WTC11 (cell line): ENCODE measurements at regions not wholly inside any gene's neighbourhood (a gene's known extent, or its start where the extent isn't known, plus 50 kb on each side); places are given as distances from the start of the nearest gene placed in this dataset.

Experiments
- ATAC-seq: fragments of 200-7000 bp; cut with Tn5 transposase; 2 replicates; pipeline ENCODE4 v1.10.0; 2021; ENCODE audit warnings: mild to moderate bottlenecking, moderate library complexity
- CTCF ChIA-PET: fragments of 300-600 bp; sonication (Branson Sonifier 250); formaldehyde crosslinking; loops from one replicate; lab custom pipeline; 2021; ENCODE audit warnings: antibody characterized with exemption; lab: Charles Lee
- POLR2A ChIA-PET: fragments of 350-600 bp; sonication (Branson Sonifier 250); formaldehyde crosslinking; loops from one replicate; lab custom pipeline; 2021; ENCODE audit warnings: antibody characterized with exemption; lab: Charles Lee
- DNase-seq: peaks from one replicate; pipeline ENCODE4 v3.0.0; 2021; ENCODE audit warnings: low spot score
- H3K27ac Mint-ChIP-seq: 2 replicates; pipeline ENCODE4 v1.8.0; 2021; ENCODE audit warnings: mixed read lengths
- H3K27me3 Mint-ChIP-seq: 2 replicates; pipeline ENCODE4 v1.8.0; 2021; ENCODE audit warnings: low read depth, mild to moderate bottlenecking, moderate library complexity, mixed read lengths
- H3K36me3 Mint-ChIP-seq: 2 replicates; pipeline ENCODE4 v1.8.0; 2021; ENCODE audit warnings: mixed read lengths
- H3K4me1 Mint-ChIP-seq: 2 replicates; pipeline ENCODE4 v1.8.0; 2022; ENCODE audit warnings: mixed read lengths
- H3K4me3 Mint-ChIP-seq: 2 replicates; pipeline ENCODE4 v1.8.0; 2021; ENCODE audit warnings: mild to moderate bottlenecking, moderate library complexity, mixed read lengths
- H3K9me3 Mint-ChIP-seq: 2 replicates; pipeline ENCODE4 v1.8.0; 2021; ENCODE audit warnings: mixed read lengths
- AR ChIP-seq: fragments of 250-450 bp; sonication (Bioruptor Pico); IDR thresholded peaks from 2 replicates; pipeline ENCODE4 v1.9.0; 2021; ENCODE audit warnings: mild to moderate bottlenecking
- ATF1 ChIP-seq: sonication (generic); formaldehyde crosslinking; IDR thresholded peaks from 2 replicates; pipeline ENCODE4 v1.8.1; 2023; ENCODE audit warnings: mild to moderate bottlenecking, moderate library complexity, missing genetic modification reagents
- ATF3 ChIP-seq: sonication (generic); formaldehyde crosslinking; conservative IDR thresholded peaks from 2 replicates; pipeline ENCODE4 v1.8.1; 2022; ENCODE audit warnings: mild to moderate bottlenecking, missing genetic modification reagents
- ATF6 ChIP-seq: sonication (generic); formaldehyde crosslinking; IDR thresholded peaks from 2 replicates; pipeline ENCODE4 v1.8.1; 2023; ENCODE audit warnings: mild to moderate bottlenecking, missing genetic modification reagents
- CTCF ChIP-seq: fragments of 200-600 bp; IDR thresholded peaks from 2 replicates; pipeline ENCODE4 v1.8.0; 2022; ENCODE audit warnings: antibody characterized with exemption
- E2F1 ChIP-seq: sonication (generic); formaldehyde crosslinking; IDR thresholded peaks from 2 replicates; pipeline ENCODE4 v1.8.0; 2022; ENCODE audit warnings: mild to moderate bottlenecking, missing genetic modification reagents
- E2F5 ChIP-seq: sonication (generic); formaldehyde crosslinking; IDR thresholded peaks from 2 replicates; pipeline ENCODE4 v1.8.1; 2022; ENCODE audit warnings: mild to moderate bottlenecking, moderate library complexity, missing genetic modification reagents
- ELF4 ChIP-seq: sonication (generic); formaldehyde crosslinking; IDR thresholded peaks from 2 replicates; pipeline ENCODE4 v1.8.1; 2022; ENCODE audit warnings: low read depth, mild to moderate bottlenecking, moderate library complexity, missing genetic modification reagents
- FOXJ3 ChIP-seq: sonication (generic); formaldehyde crosslinking; IDR thresholded peaks from 2 replicates; pipeline ENCODE4 v1.9.0; 2021; ENCODE audit warnings: missing genetic modification reagents, mild to moderate bottlenecking, borderline replicate concordance
- GABPB1 ChIP-seq: sonication (generic); formaldehyde crosslinking; IDR thresholded peaks from 2 replicates; pipeline ENCODE4 v1.8.1; 2023; ENCODE audit warnings: mild to moderate bottlenecking, missing genetic modification reagents
- HMGA2 ChIP-seq: fragments of 250-450 bp; sonication (Bioruptor Pico); IDR thresholded peaks from 2 replicates; pipeline ENCODE4 v1.4.0; 2021; ENCODE audit warnings: mild to moderate bottlenecking, moderate library complexity
- KAT7 ChIP-seq: sonication (generic); formaldehyde crosslinking; IDR thresholded peaks from 2 replicates; pipeline ENCODE4 v1.8.1; 2023; ENCODE audit warnings: missing genetic modification reagents, mild to moderate bottlenecking, borderline replicate concordance
- MAX ChIP-seq: sonication (generic); formaldehyde crosslinking; IDR thresholded peaks from 2 replicates; pipeline ENCODE4 v1.8.0; 2022; ENCODE audit warnings: mild to moderate bottlenecking, missing genetic modification reagents
- MYBL2 ChIP-seq: sonication (generic); formaldehyde crosslinking; IDR thresholded peaks from 2 replicates; pipeline ENCODE4 v1.8.1; 2023; ENCODE audit warnings: mild to moderate bottlenecking, moderate library complexity, missing genetic modification reagents
- NR2C2 ChIP-seq: sonication (generic); formaldehyde crosslinking; IDR thresholded peaks from 2 replicates; pipeline ENCODE4 v1.8.0; 2022; ENCODE audit warnings: mild to moderate bottlenecking, missing genetic modification reagents
- NR3C1 ChIP-seq: sonication (generic); formaldehyde crosslinking; conservative IDR thresholded peaks from 2 replicates; pipeline ENCODE4 v1.8.1; 2023; ENCODE audit warnings: low read depth, mild to moderate bottlenecking, missing genetic modification reagents
- PRRX2 ChIP-seq: fragments of 250-450 bp; sonication (Bioruptor Pico); IDR thresholded peaks from 2 replicates; pipeline ENCODE4 v1.8.0; 2021; ENCODE audit warnings: mild to moderate bottlenecking
- RELA ChIP-seq: sonication (generic); formaldehyde crosslinking; IDR thresholded peaks from 2 replicates; pipeline ENCODE4 v1.8.1; 2022; ENCODE audit warnings: missing genetic modification reagents, mild to moderate bottlenecking, borderline replicate concordance
- ZMAT4 ChIP-seq: fragments of 250-450 bp; sonication (Bioruptor Pico); IDR thresholded peaks from 2 replicates; pipeline ENCODE4 v1.9.0; 2021; ENCODE audit warnings: mild to moderate bottlenecking
- ZNF121 ChIP-seq: sonication (generic); formaldehyde crosslinking; IDR thresholded peaks from 2 replicates; pipeline ENCODE4 v1.8.0; 2023; ENCODE audit warnings: missing genetic modification reagents
- ZNF219 ChIP-seq: sonication (generic); formaldehyde crosslinking; IDR thresholded peaks from 2 replicates; pipeline ENCODE4 v1.8.0; 2023; ENCODE audit warnings: missing genetic modification reagents, mild to moderate bottlenecking, borderline replicate concordance
- ZNF396 ChIP-seq: fragments of 250-450 bp; sonication (Bioruptor Pico); IDR thresholded peaks from 2 replicates; pipeline ENCODE4 v1.8.0; 2021; ENCODE audit warnings: mild to moderate bottlenecking, moderate library complexity, borderline replicate concordance
- ZNF423 ChIP-seq: fragments of 250-450 bp; sonication (Bioruptor Pico); IDR thresholded peaks from 2 replicates; pipeline ENCODE4 v2.1.2; 2022; ENCODE audit warnings: mild to moderate bottlenecking, moderate library complexity

GRCh38 chr18:77647472-77647871 lies 397.8 kb downstream of the GALR1 start (continued):
- TF ChIP-seq AR (CRISPR knock-in tag): no peak
- no peak for TF ChIP-seq FOXJ3 (CRISPR knock-in tag)
- no peak for TF ChIP-seq ELF4 (CRISPR knock-in tag)
- TF ChIP-seq ATF6 (CRISPR knock-in tag): no peak
- no peak for TF ChIP-seq ZNF219 (CRISPR knock-in tag)
- TF ChIP-seq RELA: no peak
- TF ChIP-seq ATF3 (CRISPR knock-in tag): no peak
- no peak for TF ChIP-seq NR3C1 (CRISPR knock-in tag)
- no peak for TF ChIP-seq MYBL2 (CRISPR knock-in tag)
- TF ChIP-seq MAX (CRISPR knock-in tag): no peak
- TF ChIP-seq GABPB1 (CRISPR knock-in tag): no peak
- no peak for TF ChIP-seq KAT7 (CRISPR knock-in tag)
- TF ChIP-seq ATF1 (CRISPR knock-in tag): no peak

- ATAC-seq (peak; percentile 72), DNase-seq (peak; percentile 30)
- Mint-ChIP-seq H3K9me3 (peaks cover 11% of the 10 kb centered on the region), H3K27me3 (peaks cover 3% of the 10 kb centered on the region), H3K4me1 (peaks cover 12% of the 10 kb centered on the region), H3K36me3 (peaks cover 2% of the 10 kb centered on the region; the same call in 1 of the 2 replicates), H3K4me3 (no peak overlapping the region), H3K27ac (no peak overlapping the region)
- TF ChIP-seq ZNF396 (no peak), MAX (CRISPR knock-in tag) (peak; percentile 42; the same call in 1 of the 2 replicates)
- POLR2A ChIA-PET: no interaction called here
- CTCF ChIA-PET: interaction anchor here (0.6 to 1.5 kb wide), 9 partner anchors 13 to 1505 kb away, joined by 3 to 5 read pairs (median 4); no protein-coding TSS in a partner anchor
Observed at GRCh38 chr18:77648411-77648810, 398.8 kb downstream of the GALR1 start.

- Mint-ChIP-seq H3K27me3 (peaks cover 3% of the 10 kb centered on the region), H3K4me3 (no peak overlapping the region), H3K9me3 (peaks cover 5% of the 10 kb centered on the region), H3K36me3 (peaks cover 2% of the 10 kb centered on the region; the same call in 1 of the 2 replicates), H3K4me1 (peaks cover 12% of the 10 kb centered on the region), H3K27ac (no peak overlapping the region)
- ATAC-seq (peak; percentile 92), DNase-seq (peak; percentile 89)
- ChIA-PET CTCF (interaction anchor here (0.6 to 2.0 kb wide), 35 partner anchors 8 to 848 kb away, joined by 3 to 21 read pairs (median 3); no protein-coding TSS in a partner anchor), POLR2A (interaction anchor here (0.5 kb wide), 2 partner anchors 269 to 442 kb away, joined by 3 read pairs; no protein-coding TSS in a partner anchor)
- TF ChIP-seq ZNF121 (no peak), NR2C2 (CRISPR knock-in tag) (no peak), E2F1 (CRISPR knock-in tag) (no peak), ZMAT4 (CRISPR knock-in tag) (no peak), CTCF (peak; percentile 96), ZNF423 (CRISPR knock-in tag) (peak; percentile 80), E2F5 (CRISPR knock-in tag) (no peak), PRRX2 (CRISPR knock-in tag) (no peak), HMGA2 (CRISPR knock-in tag) (no peak)
Observed at GRCh38 chr18:77650799-77651385, 401.2 kb downstream of the GALR1 start.
